ENCODE measurements at regions not wholly inside any gene's neighbourhood (a gene's known extent, or its start where the extent isn't known, plus 50 kb on each side); places are given as distances from the start of the nearest gene placed in this dataset.

DNA sequence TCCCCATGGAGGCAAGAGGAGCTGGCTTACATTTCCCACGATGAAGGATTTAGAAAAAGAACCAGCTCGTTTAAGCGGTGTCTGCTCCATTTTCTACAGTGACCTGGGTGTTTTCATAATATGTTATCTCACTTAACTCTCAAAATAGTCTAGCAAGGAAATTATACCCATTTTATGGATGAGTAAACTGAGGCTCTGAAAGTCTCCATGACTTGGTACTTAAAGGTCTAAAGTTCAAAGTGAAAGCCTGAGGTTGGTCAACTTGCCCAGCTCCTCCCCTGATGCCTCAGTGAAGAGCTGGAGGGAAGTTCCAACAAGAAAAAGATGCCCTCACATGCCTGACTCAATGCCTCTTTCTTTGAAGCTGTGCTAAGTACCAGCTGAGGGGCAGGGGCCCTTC lies 232.0 kb downstream of the CBLN1 start:
- Mint-ChIP-seq H3K27ac (ENCODE audit: unreplicated experiment) (no peak overlapping the region), H3K9me3 (ENCODE audit: unreplicated experiment) (peaks cover 12% of the 10 kb centered on the region), H3K27me3 (ENCODE audit: unreplicated experiment) (no peaks in the 10 kb centered on the region), H3K4me3 (ENCODE audit: unreplicated experiment) (no peak overlapping the region), H3K36me3 (ENCODE audit: unreplicated experiment) (no peaks in the 10 kb centered on the region), H3K4me1 (ENCODE audit: unreplicated experiment) (no peaks in the 10 kb centered on the region)
- TF ChIP-seq, protein P1, sequence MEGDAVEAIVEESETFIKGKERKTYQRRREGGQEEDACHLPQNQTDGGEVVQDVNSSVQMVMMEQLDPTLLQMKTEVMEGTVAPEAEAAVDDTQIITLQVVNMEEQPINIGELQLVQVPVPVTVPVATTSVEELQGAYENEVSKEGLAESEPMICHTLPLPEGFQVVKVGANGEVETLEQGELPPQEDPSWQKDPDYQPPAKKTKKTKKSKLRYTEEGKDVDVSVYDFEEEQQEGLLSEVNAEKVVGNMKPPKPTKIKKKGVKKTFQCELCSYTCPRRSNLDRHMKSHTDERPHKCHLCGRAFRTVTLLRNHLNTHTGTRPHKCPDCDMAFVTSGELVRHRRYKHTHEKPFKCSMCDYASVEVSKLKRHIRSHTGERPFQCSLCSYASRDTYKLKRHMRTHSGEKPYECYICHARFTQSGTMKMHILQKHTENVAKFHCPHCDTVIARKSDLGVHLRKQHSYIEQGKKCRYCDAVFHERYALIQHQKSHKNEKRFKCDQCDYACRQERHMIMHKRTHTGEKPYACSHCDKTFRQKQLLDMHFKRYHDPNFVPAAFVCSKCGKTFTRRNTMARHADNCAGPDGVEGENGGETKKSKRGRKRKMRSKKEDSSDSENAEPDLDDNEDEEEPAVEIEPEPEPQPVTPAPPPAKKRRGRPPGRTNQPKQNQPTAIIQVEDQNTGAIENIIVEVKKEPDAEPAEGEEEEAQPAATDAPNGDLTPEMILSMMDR (IDR thresholded peaks at IDR 0.05), result no peak
- no peak for DNase-seq (ENCODE audit: extremely low spot score, unreplicated experiment)

DNA sequence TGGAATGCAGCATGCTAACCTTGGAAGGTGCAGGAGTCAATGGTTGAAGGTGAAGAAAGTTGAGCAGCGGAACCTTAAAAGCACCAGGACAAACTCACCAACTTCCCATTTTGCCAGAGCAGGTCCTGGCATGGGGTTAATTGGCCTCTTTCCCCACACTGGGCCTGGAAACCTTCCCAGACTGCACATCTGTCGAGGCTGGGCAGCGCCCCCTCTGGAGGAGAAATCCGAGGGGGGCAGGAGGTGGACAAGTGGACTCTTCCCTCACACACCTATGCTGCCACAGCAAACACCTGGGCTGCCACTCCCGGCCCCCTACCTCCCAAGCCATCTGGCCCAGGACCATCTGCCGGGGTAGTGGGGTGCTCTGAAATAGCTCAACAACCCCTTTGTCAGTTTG lies 232.4 kb downstream of the CBLN1 start:
- Mint-ChIP-seq H3K27me3 (ENCODE audit: unreplicated experiment) (no peaks in the 10 kb centered on the region), H3K9me3 (ENCODE audit: unreplicated experiment) (peaks cover 12% of the 10 kb centered on the region), H3K4me1 (ENCODE audit: unreplicated experiment) (no peaks in the 10 kb centered on the region), H3K27ac (ENCODE audit: unreplicated experiment) (no peak overlapping the region), H3K4me3 (ENCODE audit: unreplicated experiment) (no peak overlapping the region), H3K36me3 (ENCODE audit: unreplicated experiment) (no peaks in the 10 kb centered on the region)
- DNase-seq (ENCODE audit: extremely low spot score, unreplicated experiment), result no peak
- TF ChIP-seq, protein P1 (IDR thresholded peaks at IDR 0.05), result no peak

DNA sequence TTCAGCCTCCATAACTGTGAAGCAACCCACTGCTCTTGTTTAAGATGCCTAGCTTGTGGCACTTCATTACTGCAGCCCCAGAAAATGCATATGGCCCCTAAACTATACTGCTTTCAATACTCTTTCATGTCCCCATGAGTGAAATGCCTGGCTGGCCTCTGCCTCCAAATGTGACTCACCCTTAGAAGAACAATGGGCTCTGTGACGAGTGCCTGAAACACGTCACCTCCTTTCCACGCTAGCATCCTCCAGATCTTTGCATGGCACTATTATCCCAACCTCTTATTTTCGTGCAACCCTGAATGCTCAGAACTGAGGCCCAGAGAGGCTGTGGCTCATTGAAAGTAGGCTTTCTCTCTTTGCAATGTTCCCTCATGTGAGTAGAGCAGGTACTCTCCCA lies 233.1 kb downstream of the CBLN1 start:
- TF ChIP-seq, protein P1 (IDR thresholded peaks at IDR 0.05), result no peak
- Mint-ChIP-seq H3K27ac (ENCODE audit: unreplicated experiment) (no peak overlapping the region), H3K9me3 (ENCODE audit: unreplicated experiment) (peaks cover 12% of the 10 kb centered on the region), H3K4me1 (ENCODE audit: unreplicated experiment) (no peaks in the 10 kb centered on the region), H3K27me3 (ENCODE audit: unreplicated experiment) (no peaks in the 10 kb centered on the region), H3K36me3 (ENCODE audit: unreplicated experiment) (no peaks in the 10 kb centered on the region), H3K4me3 (ENCODE audit: unreplicated experiment) (no peak overlapping the region)
- DNase-seq (ENCODE audit: extremely low spot score, unreplicated experiment), result no peak

DNA sequence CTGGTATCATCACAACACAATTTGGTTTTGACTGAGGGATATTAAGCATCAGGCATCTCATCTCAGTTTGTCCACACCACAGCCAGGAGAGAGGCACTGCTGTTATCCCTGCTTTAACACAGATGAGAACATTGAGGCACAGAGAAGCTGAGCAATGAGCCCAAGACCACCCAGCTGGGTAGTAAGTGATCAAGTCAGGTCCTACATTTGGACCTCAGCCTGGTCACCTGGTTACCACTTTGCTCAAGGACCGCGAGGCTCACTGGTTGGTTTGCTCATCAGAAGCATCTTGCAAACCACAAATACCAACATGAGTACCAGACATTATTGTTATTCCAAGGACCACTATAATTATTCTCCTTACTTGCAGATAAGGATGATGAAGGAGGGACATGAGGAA lies 245.5 kb downstream of the CBLN1 start:
- Mint-ChIP-seq H3K27me3 (ENCODE audit: unreplicated experiment) (no peaks in the 10 kb centered on the region), H3K36me3 (ENCODE audit: unreplicated experiment) (no peaks in the 10 kb centered on the region), H3K4me1 (ENCODE audit: unreplicated experiment) (no peaks in the 10 kb centered on the region), H3K4me3 (ENCODE audit: unreplicated experiment) (no peak overlapping the region), H3K27ac (ENCODE audit: unreplicated experiment) (no peak overlapping the region), H3K9me3 (ENCODE audit: unreplicated experiment) (no peaks in the 10 kb centered on the region)
- DNase-seq (ENCODE audit: extremely low spot score, unreplicated experiment), result no peak
- TF ChIP-seq, protein P1 (IDR thresholded peaks at IDR 0.05), result no peak

DNA sequence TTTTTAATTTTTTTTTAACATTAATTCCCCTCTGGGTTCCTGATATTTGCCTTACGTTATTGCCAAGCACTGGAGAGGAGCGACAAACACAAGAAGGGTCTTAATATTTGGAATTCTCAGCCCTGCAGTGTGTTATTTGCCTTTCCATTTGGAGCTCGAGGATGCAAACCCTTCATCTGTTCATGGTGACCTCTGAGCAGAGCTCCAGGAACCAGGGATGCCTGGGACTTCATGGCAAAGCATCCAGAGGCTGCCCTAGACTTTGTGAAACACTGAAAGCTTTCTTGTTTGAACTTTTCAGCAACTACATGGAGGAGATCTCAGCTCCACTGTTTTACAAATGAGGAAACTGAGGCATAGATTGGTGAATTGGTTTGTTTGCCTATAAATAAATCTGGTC lies 254.2 kb downstream of the CBLN1 start:
- Mint-ChIP-seq H3K4me1 (ENCODE audit: unreplicated experiment) (no peaks in the 10 kb centered on the region), H3K27ac (ENCODE audit: unreplicated experiment) (no peak overlapping the region), H3K36me3 (ENCODE audit: unreplicated experiment) (no peaks in the 10 kb centered on the region), H3K27me3 (ENCODE audit: unreplicated experiment) (no peaks in the 10 kb centered on the region), H3K9me3 (ENCODE audit: unreplicated experiment) (peaks cover 19% of the 10 kb centered on the region), H3K4me3 (ENCODE audit: unreplicated experiment) (no peak overlapping the region)
- TF ChIP-seq, protein P1 (IDR thresholded peaks at IDR 0.05), result no peak
- DNase-seq (ENCODE audit: extremely low spot score, unreplicated experiment), result no peak

Data from osteocyte (in vitro differentiated cells).